Lung (tissue), 11 donors: ENCODE measurements at regions not wholly inside any gene's neighbourhood (a gene's known extent, or its start where the extent isn't known, plus 50 kb on each side); places are given as distances from the start of the nearest gene placed in this dataset.

ENCODE experiments used
- ATAC-seq: fragments of 200-7000 bp; cut with Tn5 transposase; one replicate; pipeline ENCODE4 v1.9.1; 2020; ENCODE audit warnings: moderate number of reproducible peaks; ENCODE audit not compliant: insufficient read depth, low FRiP score
- DNase-seq, 3 donors: peaks; one replicate each; pipeline ENCODE4 v3.0.0-alpha.2; 2013 to 2017
- H3K27ac ChIP-seq, 2 donors: one replicate each; pipeline ENCODE4 v1.5.1; 2013; ENCODE audit warnings: mild to moderate bottlenecking in 2 of 2, moderate library complexity in 2 of 2, control low read depth in 1 of 2, inconsistent platforms in 1 of 2, low read depth in 1 of 2, low read length in 1 of 2
- H3K27me3 ChIP-seq, 3 donors: one replicate each; pipeline ENCODE4 v1.5.1; 2013; ENCODE audit warnings: low read length in 2 of 3; ENCODE audit not compliant: control insufficient read depth in 3 of 3, insufficient read depth in 3 of 3
- H3K36me3 ChIP-seq, 4 donors: one replicate each; pipeline ENCODE4 v1.5.1; 2013; ENCODE audit warnings: low read length in 4 of 4, mild to moderate bottlenecking in 1 of 4, moderate library complexity in 1 of 4; ENCODE audit not compliant: control insufficient read depth in 4 of 4, insufficient read depth in 4 of 4
- H3K4me1 ChIP-seq, 5 donors: one replicate each; pipeline ENCODE4 v1.5.1; 2013; ENCODE audit warnings: low read length in 5 of 5, mild to moderate bottlenecking in 2 of 5, moderate library complexity in 1 of 5; ENCODE audit not compliant: control insufficient read depth in 5 of 5, insufficient read depth in 5 of 5
- H3K4me3 ChIP-seq: one replicate; pipeline ENCODE4 v1.5.1; 2013; ENCODE audit warnings: mild to moderate bottlenecking, control low read depth, moderate library complexity
- H3K9ac ChIP-seq, 2 donors: one replicate each; pipeline ENCODE4 v1.5.1; 2013; ENCODE audit warnings: low read length in 2 of 2, control low read depth in 1 of 2; ENCODE audit not compliant: insufficient read depth in 1 of 2
- H3K9me3 ChIP-seq, 4 donors: one replicate each; pipeline ENCODE4 v1.5.1; 2013; ENCODE audit warnings: low read length in 3 of 4, mild to moderate bottlenecking in 1 of 4, moderate library complexity in 1 of 4; ENCODE audit not compliant: control insufficient read depth in 4 of 4, insufficient read depth in 3 of 4
- WGBS, 2 donors: extraction: QIAGEN DNeasy Blood & Tissue Kit; methylation state at CpG; one replicate each; pipeline ENCODE4 v1.1.7; 2013; 5-methylcytosine and 5-hydroxymethylcytosine counted together
- TF ChIP-seq, protein P1 (sequence below): IDR thresholded peaks from 2 replicates; pipeline ENCODE4 v1.5.1; 2012; ENCODE audit warnings: mild to moderate bottlenecking; ENCODE audit errors: control extremely low read depth, extremely low read depth
- donor health status: control.
- donor health status: control.
- donor health status: Bipolar disorder and iron deficiency.
- donor health status: healthy.
- donor health status: DM: yes; HTN: yes; CAD: no.

DNA sequence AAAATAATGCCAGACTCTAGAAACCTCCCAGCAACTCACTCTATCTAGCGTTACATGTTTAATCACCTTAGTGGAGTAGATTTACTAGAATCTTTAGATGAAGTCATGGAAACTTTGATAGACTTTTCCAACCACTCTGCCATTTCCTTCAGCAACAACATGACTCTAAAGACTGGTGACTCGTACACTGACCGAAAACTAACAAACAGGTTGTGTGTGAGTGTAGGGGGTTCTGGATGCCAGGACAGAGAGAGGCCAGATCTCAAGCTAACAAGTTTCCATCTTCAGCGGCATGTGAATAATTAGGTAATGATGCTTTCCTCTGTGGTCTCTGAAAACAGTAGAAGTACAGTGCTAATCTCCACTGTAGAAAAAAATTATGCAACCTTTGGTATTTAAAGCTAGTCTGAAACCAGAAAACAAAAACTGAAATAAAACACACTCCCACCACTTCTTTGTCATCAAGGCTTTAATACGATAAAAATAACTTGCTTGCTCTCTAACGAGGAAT, 286.4 kb downstream of the PRDM5 start:
- Histone ChIP-seq H3K4me1 (peaks cover 0 to 2% (median 0%) of the 10 kb centered on the region in 5 donors), H3K36me3 (no peaks in the 10 kb centered on the region), H3K4me3 (no peak overlapping the region), H3K9me3 (no peaks in the 10 kb centered on the region), H3K27ac (no peak overlapping the region), H3K9ac (no peak overlapping the region), H3K27me3 (no peaks in the 10 kb centered on the region)
- no peak for DNase-seq
- TF ChIP-seq, protein P1, sequence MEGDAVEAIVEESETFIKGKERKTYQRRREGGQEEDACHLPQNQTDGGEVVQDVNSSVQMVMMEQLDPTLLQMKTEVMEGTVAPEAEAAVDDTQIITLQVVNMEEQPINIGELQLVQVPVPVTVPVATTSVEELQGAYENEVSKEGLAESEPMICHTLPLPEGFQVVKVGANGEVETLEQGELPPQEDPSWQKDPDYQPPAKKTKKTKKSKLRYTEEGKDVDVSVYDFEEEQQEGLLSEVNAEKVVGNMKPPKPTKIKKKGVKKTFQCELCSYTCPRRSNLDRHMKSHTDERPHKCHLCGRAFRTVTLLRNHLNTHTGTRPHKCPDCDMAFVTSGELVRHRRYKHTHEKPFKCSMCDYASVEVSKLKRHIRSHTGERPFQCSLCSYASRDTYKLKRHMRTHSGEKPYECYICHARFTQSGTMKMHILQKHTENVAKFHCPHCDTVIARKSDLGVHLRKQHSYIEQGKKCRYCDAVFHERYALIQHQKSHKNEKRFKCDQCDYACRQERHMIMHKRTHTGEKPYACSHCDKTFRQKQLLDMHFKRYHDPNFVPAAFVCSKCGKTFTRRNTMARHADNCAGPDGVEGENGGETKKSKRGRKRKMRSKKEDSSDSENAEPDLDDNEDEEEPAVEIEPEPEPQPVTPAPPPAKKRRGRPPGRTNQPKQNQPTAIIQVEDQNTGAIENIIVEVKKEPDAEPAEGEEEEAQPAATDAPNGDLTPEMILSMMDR, result no peak
- 92% methylated on average over 6 of the region's 6 CpGs for WGBS, 2 donors
- ATAC-seq, result no peak

DNA sequence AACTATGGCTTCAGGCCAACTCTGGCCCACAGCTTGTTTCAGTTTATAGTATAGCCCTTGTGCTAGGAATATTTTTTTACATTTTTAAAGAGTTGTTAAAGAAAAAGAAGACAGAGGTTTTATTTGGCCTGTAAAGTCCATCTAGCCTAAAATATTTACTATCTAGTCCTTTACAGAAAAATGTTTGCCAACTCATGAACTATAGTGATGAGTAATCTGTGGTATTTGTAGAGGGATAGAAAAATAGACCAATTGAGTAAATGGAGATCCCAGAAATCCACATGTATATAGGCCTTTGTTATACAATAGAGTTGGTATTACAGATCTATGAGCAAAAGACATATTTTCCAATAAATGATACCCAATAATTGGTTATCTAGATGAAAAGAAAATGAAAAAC, 288.7 kb downstream of the PRDM5 start:
- H3K27me3 ChIP-seq, result no peaks in the 10 kb centered on the region
- DNase-seq (peak in 1 of 3 donors; percentile 16), ATAC-seq (no peak)
- no peaks in the 10 kb centered on the region for H3K4me1 ChIP-seq
- H3K9ac ChIP-seq, result no peak overlapping the region
- H3K9me3 ChIP-seq, result no peaks in the 10 kb centered on the region
- H3K27ac ChIP-seq, result no peak overlapping the region
- TF ChIP-seq, protein P1, result no peak
- no peaks in the 10 kb centered on the region for H3K36me3 ChIP-seq
- no peak overlapping the region for H3K4me3 ChIP-seq

DNA sequence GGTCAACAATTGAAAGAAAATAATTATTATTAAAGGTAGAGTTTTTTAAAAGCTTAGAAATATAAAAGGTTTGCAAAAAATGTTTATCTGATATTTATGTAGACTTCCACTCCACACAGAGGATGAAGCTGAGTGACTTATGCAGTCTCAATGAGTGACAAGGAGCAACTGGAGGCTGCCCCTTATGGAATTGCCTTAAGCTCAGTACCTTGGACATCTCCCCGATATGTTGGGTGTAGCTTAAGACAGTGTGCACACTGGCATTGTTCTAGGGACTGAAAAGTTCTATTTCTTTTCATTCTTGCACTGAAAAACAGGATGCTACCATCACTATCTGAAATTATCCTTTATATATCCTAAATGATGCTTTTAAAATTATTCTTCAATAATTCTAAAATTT, 292.1 kb downstream of the PRDM5 start:
- TF ChIP-seq, protein P1, result no peak
- H3K4me1 ChIP-seq, result no peaks in the 10 kb centered on the region
- no peak overlapping the region for H3K4me3 ChIP-seq
- DNase-seq (peak in 1 of 3 donors; percentile 21), ATAC-seq (no peak)
- no peaks in the 10 kb centered on the region for H3K27me3 ChIP-seq
- no peak overlapping the region for H3K27ac ChIP-seq
- 86 to 91% methylated on average over 1 of the region's 1 CpG for whole genome bisulfite sequencing, 2 donors
- no peaks in the 10 kb centered on the region for H3K36me3 ChIP-seq
- H3K9me3 ChIP-seq, result no peaks in the 10 kb centered on the region
- H3K9ac ChIP-seq, result no peak overlapping the region

DNA sequence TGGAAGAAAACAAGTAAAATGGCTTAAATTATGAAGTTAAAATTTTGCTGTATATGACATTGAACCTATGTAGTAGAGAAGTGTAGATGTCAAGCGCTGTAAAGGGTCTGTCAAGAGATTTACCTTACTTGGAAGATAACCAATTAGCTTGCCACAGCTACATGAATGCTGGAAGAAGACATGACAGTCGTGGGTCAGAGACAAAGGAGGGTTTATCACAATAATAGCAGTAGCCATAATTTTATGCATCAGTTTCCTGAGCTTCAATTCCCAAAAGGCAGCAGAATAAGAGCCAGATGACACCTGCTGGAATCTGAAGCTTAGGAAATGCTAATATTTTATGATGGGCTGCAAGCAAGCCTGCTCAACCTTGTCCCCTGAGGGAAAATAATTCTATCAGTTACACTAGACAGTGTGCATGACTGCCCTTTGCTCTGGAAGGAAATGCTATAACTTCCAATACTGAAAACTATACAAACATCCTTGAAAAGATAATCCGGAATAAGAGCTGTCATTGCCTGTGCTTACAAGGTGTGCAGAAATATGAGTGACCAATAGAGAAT, 292.9 kb downstream of the PRDM5 start:
- Histone ChIP-seq H3K4me3 (no peak overlapping the region), H3K9me3 (no peaks in the 10 kb centered on the region), H3K36me3 (no peaks in the 10 kb centered on the region), H3K27ac (no peak overlapping the region), H3K27me3 (no peaks in the 10 kb centered on the region), H3K4me1 (no peaks in the 10 kb centered on the region), H3K9ac (no peak overlapping the region)
- no peak for DNase-seq
- ATAC-seq, result no peak
- TF ChIP-seq, protein P1, result no peak
- WGBS, 2 donors, result 67 to 83% methylated on average over 3 of the region's 3 CpGs
